Mammary epithelial cell (primary cell): ENCODE measurements at regions not wholly inside any gene's neighbourhood (a gene's known extent, or its start where the extent isn't known, plus 50 kb on each side); places are given as distances from the start of the nearest gene placed in this dataset.

Experiments used
- CTCF ChIP-seq, 2 donors: IDR thresholded peaks in 1 of 2; conservative IDR thresholded peaks in 1 of 2; 2 replicates each; pipeline ENCODE4 v1.5.1; 2011 to 2012; ENCODE audit warnings: inconsistent platforms in 2 of 2, low read length in 2 of 2, mild to moderate bottlenecking in 2 of 2, control low read depth in 1 of 2, low read depth in 1 of 2; ENCODE audit not compliant: insufficient read depth in 1 of 2; ENCODE audit errors: extremely low read depth in 1 of 2
- EZH2 ChIP-seq: IDR thresholded peaks from 2 replicates; pipeline ENCODE4 v1.6.1; 2012; ENCODE audit warnings: low read length, inconsistent platforms, borderline replicate concordance

GRCh38 chr10:25120188-25120587, 54.6 kb upstream of the GPR158 start:
- TF ChIP-seq CTCF (conservative IDR thresholded peaks at IDR 0.05 in 1 of 2, IDR thresholded peaks at IDR 0.05 in 1 of 2; ENCODE audit: extremely low read depth in 1 of 2, insufficient read depth in 1 of 2, low read depth in 1 of 2, low read length in 2 of 2): no peak
- TF ChIP-seq EZH2: no peak
